ENCODE measurements at regions not wholly inside any gene's neighbourhood (a gene's known extent, or its start where the extent isn't known, plus 50 kb on each side); places are given as distances from the start of the nearest gene placed in this dataset.
"Not testable (repeated sequence)": the region's sequence is repeated elsewhere in the genome, so short reads cannot be mapped to it uniquely, and the experiment has no call there.

DNA sequence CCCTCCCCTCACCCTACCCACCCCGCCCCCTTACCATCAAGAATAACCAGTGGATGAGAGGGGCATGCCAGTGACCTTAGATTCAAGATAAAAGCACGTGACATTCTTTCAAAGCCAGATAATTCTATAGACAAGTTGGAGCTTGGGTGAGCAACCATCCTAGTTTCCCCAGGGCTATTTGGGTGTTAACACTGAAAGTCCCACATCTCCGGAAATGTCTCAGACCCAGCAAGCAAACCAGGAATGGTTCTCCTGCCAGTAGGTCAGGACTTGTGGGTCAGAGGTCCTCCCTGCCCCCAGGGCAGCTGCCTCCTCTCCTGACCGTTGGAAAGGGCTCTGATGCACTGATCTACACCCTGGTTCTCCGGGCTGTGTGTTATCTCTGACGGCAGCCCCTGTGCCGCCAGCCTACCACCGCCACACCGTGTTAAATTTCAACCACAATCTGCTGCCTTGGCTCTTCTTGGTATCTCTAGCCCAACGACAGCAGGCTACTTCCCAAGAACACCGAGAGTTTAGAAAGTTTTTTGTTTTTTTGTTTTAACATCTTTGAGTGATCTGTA is 287.0 kb downstream of the BCL2L11 start:
- H3K4me3 ChIP-seq (ENCODE audit: low read depth, low read length); DNase-seq (ENCODE audit: low read depth): not testable (repeated sequence)

- not testable (repeated sequence) for H3K4me3 ChIP-seq (ENCODE audit: low read depth, low read length); DNase-seq (ENCODE audit: low read depth)
Observed at GRCh38 chr2:111410868-111411406, 290.2 kb downstream of the BCL2L11 start.

DNA sequence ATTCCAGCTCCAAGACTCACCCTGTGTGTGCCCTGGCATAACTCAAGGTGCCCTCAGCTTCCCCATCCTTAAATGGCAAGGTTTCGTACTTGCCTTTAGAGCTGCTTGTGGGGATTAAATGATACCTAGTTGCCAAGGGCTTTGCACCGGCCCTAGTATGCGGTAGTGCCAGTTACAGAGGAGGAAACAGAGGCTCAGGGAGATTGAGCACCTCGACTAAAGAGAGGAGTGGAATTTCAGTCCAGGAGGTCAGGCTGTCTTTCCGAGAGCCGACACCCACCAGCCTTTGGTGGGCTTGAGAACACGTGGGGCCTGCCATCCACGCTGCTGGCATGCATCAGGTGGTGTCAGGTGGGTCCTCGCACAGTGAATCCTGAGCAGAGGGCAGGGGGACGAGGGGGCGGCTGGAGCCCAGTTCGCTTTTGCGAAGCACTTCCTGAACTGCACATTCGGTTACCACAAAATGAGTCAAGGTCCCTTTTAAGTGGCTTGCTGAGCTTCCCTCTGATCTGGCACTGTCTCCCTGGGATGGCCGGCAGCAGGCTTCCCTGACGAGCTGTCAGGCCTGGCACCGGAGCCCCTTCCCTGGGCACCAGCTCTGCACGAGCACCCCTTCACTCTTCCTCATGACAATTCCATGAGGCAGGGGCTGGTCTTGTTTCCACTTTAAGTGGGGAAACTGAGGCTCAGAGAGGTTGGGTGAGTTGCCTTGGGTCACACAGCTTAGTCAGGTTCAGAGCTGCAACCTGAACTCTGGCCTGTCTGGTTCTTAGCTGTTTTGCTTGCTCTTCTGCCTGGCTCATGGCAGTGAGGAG is 291.4 kb downstream of the BCL2L11 start:
- not testable (repeated sequence) for H3K4me3 ChIP-seq (ENCODE audit: low read depth, low read length); DNase-seq (ENCODE audit: low read depth)

GRCh38 chr2:111412841-111413650 is 292.3 kb downstream of the BCL2L11 start:
- DNase-seq (ENCODE audit: low read depth); H3K4me3 ChIP-seq (ENCODE audit: low read depth, low read length): not testable (repeated sequence)

DNA sequence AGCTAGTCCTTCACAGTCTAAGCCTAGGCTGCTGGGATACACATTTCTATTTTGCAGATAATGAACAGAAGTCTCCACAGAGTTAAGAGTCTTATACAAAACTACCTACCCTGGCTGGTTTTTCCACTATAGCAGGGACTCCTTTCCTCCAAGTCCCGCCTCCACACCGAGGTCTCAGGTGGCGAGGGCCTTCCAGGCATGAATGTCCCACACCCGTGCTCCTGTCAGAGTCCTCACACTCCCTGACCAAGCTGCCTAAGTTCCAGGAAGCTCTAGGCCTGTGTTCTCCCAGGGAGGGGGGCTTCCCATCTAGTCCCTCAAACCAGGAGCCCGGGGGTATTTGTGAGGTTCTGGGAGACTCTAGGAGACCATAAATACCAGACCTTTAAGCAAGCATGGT is 293.2 kb downstream of the BCL2L11 start:
- DNase-seq (ENCODE audit: low read depth) = not testable (repeated sequence)

DNA sequence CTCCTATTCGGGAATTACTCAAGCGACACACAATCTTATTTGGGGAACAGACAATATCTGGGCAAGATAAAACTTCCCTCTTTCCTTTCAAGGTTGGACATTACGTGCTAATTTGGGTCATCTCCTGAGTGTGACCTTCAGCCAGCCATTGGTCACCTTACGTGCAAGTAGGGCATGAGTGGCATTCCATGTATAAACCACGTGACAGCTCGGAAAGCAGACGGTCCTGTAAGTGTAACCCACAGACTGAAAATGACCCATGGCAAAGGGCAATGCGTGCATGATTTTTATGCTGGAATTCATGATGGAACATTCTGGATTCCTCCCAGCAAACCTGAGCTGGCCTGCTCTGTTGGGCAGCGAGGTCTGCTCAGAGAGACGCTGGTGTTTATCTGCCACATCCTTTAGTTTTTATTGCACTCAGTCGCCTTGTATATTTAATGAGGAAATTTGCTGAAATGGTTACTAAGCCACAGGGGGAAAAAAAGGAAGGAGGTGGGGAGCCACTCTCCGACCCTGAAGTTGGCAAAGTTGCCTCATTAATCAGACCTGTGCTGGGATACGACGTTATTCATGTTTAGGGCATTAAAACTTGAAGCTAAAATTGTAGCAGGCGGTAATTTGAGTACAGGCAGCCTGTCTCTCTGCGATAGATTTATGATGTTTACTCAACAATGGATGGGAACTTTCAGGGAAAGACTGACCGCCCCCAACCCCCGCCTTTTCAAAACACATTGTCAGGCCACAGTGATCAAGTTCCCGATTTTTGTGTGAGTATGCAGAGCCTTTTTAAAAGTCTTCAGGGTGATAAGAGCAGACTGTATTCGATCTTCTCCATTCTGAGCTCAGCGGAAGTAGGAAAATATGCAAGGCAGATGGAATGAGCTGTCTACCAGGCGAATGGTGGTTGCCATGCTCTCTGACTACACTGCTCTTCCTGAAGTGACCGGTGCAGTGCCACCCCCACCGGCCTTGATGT is 295.3 kb downstream of the BCL2L11 start:
- DNase-seq (ENCODE audit: low read depth); H3K4me3 ChIP-seq (ENCODE audit: low read depth, low read length): not testable (repeated sequence)

More for the DNA sequence above, 293.2 kb downstream of the BCL2L11 start:
- not testable (repeated sequence) for H3K4me3 ChIP-seq (ENCODE audit: low read depth, low read length)

DNA sequence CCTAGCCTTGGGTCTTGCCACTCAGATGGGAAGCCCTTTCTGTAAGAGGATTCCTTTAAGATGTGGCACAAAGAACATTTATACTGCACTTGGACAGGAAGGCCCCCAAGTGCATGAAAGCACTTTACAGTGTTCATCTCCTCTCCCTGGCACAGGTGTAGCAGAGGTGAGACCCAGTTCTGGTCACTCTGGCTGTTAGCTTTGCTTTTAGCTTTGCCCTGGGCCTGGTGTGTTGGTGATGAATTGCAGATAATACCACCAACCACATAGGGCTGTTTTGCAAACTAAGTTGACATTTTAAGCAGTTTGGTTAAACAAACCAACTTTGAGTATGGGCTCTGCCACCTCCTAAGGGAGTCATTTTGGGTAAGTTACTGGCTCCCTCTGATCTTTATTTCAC is 296.3 kb downstream of the BCL2L11 start:
- not testable (repeated sequence) for DNase-seq (ENCODE audit: low read depth); H3K4me3 ChIP-seq (ENCODE audit: low read depth, low read length)

DNA sequence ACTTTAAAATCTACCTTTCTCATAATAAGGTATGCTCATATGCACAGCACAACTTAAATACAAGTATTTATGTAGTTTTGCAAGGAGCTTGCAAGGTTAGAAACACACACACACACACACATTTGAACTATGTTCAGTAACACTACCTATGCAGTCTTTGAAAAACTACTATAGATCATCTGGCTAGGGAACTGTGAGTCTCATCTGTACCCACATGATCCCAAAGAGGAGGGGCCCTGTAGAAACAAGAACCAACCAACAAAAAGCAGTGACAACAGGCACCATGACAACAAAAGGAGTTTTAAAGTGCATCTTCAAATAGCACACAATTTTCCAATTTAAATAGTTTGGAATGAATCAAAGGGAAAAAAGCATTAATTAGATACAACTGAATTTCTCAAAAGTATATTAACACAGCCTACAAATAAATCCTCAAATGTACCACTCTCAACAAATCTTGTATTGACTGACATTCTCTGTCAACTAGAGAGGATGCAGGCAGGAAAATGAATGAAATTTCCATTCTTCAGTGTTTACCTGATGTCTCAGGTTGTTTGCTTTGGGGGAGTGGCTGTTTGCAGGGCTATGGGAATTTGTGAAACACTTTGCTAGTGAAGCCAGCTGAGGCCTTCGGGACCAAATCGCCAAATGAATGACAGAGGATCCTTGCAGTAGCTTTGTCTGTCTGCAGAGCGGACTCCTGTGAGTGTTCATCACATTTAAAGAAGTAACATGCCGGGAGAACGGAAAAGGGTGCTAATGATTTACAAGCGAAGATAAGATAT is 297.6 kb downstream of the BCL2L11 start:
- H3K4me3 ChIP-seq (ENCODE audit: low read depth, low read length); DNase-seq (ENCODE audit: low read depth): not testable (repeated sequence)

DNA sequence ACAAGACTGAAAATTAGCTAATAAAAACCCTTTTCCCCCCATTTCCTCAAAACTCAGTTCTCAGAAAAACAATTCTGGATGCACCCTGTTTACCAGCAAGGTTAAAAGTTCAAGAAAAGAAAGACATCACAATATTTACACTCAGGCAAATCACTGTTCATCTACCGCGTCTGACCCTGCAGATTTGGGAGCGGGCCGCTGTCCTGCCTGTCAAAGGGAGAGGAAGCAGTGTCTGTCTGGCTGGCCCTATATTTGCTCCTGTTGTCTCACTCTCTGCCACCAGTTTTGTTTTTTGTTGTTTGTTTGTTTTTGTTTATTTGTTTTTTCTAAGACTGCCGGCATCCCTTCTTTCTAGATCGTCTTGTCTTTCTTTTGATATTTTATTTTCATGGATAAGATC is 299.4 kb downstream of the BCL2L11 start:
- not testable (repeated sequence) for H3K4me3 ChIP-seq (ENCODE audit: low read depth, low read length); DNase-seq (ENCODE audit: low read depth)

- not testable (repeated sequence) for H3K4me3 ChIP-seq (ENCODE audit: low read depth, low read length); DNase-seq (ENCODE audit: low read depth)
Observed at GRCh38 chr2:111420835-111421234, 300.1 kb downstream of the BCL2L11 start.

GRCh38 chr2:111421949-111422348 is 301.2 kb downstream of the BCL2L11 start:
- not testable (repeated sequence) for DNase-seq (ENCODE audit: low read depth); H3K4me3 ChIP-seq (ENCODE audit: low read depth, low read length)

DNA sequence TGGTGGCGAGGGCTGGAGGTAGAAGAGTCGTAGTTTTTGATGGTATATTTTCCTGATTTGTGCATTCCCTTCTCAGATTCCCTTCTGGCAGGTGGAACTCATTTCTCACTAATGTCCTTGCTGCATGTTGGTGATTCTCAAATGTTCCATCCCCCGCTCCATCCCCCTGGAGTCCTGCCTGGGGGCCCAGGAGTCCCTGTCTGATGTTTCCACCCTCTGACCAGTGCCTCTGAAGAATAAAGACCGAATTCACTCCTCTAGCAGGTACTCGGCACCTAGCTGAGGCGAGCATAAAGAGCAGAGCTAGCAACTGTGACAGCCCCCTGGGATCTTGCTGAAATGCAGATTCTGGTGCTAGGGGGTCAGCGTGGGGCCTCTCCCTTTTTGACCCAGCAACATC is 301.8 kb downstream of the BCL2L11 start:
- H3K4me3 ChIP-seq (ENCODE audit: low read depth, low read length); DNase-seq (ENCODE audit: low read depth): not testable (repeated sequence)

- DNase-seq (ENCODE audit: low read depth); H3K4me3 ChIP-seq (ENCODE audit: low read depth, low read length): not testable (repeated sequence)
Observed at GRCh38 chr2:111423184-111423583, 302.5 kb downstream of the BCL2L11 start.

DNA sequence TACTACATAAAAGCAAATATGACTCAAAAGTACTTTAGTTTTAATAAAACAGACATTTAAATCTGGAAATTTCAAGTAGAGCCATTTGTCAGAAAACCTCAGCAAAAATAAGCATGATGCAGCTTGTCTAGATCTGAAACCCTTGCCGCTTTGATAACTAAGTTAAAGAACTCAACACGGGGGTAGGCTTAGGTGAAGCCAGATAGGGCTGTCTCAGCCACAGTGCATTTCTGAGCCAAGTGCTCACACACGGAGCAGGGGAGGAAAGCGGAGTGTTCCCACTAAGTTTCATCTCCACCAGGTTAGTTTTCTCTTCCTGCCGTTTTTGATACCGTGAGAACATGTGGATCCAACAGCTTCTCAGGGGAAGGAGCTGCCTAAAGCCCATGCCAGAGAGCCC is 303.5 kb downstream of the BCL2L11 start:
- H3K4me3 ChIP-seq (ENCODE audit: low read depth, low read length); DNase-seq (ENCODE audit: low read depth): not testable (repeated sequence)

DNA sequence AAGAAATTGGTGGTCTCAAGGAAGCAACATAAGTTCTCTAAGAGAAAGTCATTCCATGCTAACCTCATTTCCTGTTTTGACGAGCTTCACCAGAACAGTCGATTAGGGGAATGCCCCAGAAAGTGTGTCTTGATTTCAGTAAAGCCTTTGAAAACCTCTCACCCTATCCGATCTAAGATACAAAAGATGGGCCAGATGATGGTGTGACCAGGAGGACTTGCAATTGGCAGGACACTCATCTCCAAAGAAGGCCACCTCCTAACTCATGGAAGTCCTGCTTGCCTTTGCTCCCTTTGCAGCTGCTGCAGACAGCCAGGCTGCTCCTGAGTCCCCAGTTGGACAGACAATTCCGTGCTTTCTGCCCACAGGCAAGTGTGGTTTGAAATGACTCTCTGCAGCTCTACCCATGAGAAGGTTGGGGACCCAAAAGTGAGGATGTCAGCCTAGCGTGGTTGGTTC is 304.2 kb downstream of the BCL2L11 start:
- H3K4me3 ChIP-seq (ENCODE audit: low read depth, low read length); DNase-seq (ENCODE audit: low read depth): not testable (repeated sequence)

- not testable (repeated sequence) for DNase-seq (ENCODE audit: low read depth); H3K4me3 ChIP-seq (ENCODE audit: low read depth, low read length)
Observed at GRCh38 chr2:111425789-111426201, 305.1 kb downstream of the BCL2L11 start.

GRCh38 chr2:111427346-111427745 is 306.6 kb downstream of the BCL2L11 start:
- not testable (repeated sequence) for DNase-seq (ENCODE audit: low read depth); H3K4me3 ChIP-seq (ENCODE audit: low read depth, low read length)

All from GM12864 (cell line).